Choroid plexus epithelial cell (primary cell): ENCODE measurements at regions not wholly inside any gene's neighbourhood (a gene's known extent, or its start where the extent isn't known, plus 50 kb on each side); places are given as distances from the start of the nearest gene placed in this dataset.

Experiments
- DNase-seq: peaks from one replicate; pipeline ENCODE4 v3.0.0-alpha.2; 2010; ENCODE audit warnings: low read depth
- H3K4me3 ChIP-seq: 2 replicates; pipeline ENCODE4 v1.5.1; 2011; ENCODE audit warnings: low read depth, mild to moderate bottlenecking, control low read depth, low read length, moderate library complexity
- TF ChIP-seq, protein P1 (sequence below): conservative IDR thresholded peaks from 2 replicates; pipeline ENCODE4 v1.5.1; 2011; ENCODE audit warnings: low read depth, mild to moderate bottlenecking, control low read depth, inconsistent platforms, low read length, moderate library complexity

DNA sequence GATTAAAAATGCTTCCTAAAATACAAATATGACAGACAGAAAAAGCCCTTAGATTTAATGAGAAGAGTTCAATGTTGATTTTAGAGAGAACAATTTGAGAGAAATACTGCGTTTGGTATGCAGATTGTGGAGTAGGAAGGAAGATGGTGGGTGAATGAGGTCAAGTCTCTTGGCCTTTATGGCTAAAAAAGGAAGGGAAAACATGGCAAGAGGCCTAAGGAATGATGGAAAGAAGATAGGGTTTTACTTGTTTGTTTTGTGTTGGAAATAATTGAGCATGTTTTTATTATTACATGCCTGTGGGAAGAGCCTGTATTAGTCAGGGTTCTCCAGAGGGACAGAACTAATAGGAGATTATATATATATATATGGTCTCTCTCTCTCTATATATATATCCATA is 318.1 kb downstream of the TRIB2 start:
- DNase-seq: peak; percentile 23
- no peak overlapping the region for H3K4me3 ChIP-seq
- TF ChIP-seq, protein P1, sequence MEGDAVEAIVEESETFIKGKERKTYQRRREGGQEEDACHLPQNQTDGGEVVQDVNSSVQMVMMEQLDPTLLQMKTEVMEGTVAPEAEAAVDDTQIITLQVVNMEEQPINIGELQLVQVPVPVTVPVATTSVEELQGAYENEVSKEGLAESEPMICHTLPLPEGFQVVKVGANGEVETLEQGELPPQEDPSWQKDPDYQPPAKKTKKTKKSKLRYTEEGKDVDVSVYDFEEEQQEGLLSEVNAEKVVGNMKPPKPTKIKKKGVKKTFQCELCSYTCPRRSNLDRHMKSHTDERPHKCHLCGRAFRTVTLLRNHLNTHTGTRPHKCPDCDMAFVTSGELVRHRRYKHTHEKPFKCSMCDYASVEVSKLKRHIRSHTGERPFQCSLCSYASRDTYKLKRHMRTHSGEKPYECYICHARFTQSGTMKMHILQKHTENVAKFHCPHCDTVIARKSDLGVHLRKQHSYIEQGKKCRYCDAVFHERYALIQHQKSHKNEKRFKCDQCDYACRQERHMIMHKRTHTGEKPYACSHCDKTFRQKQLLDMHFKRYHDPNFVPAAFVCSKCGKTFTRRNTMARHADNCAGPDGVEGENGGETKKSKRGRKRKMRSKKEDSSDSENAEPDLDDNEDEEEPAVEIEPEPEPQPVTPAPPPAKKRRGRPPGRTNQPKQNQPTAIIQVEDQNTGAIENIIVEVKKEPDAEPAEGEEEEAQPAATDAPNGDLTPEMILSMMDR: no peak

- TF ChIP-seq, protein P1: no peak
- no peak overlapping the region for H3K4me3 ChIP-seq
- no peak for DNase-seq
Observed at GRCh38 chr2:13035866-13036265, 319.1 kb downstream of the TRIB2 start.

- TF ChIP-seq, protein P1: no peak
Observed at GRCh38 chr2:13040043-13040442, 323.3 kb downstream of the TRIB2 start.

GRCh38 chr2:13046557-13047165 is 329.9 kb downstream of the TRIB2 start:
- H3K4me3 ChIP-seq: no peak overlapping the region
- DNase-seq: peak; percentile 51
- TF ChIP-seq, protein P1: peak; percentile 47

More at GRCh38 chr2:13040043-13040442, 323.3 kb downstream of the TRIB2 start:
- DNase-seq: no peak
- H3K4me3 ChIP-seq: no peak overlapping the region

- TF ChIP-seq, protein P1: no peak
- DNase-seq: peak; percentile 62
Observed at GRCh38 chr2:13050764-13051163, 334.0 kb downstream of the TRIB2 start.

GRCh38 chr2:13052547-13052946 is 335.8 kb downstream of the TRIB2 start:
- TF ChIP-seq, protein P1: no peak
- H3K4me3 ChIP-seq: no peak overlapping the region
- no peak for DNase-seq

More at GRCh38 chr2:13050764-13051163, 334.0 kb downstream of the TRIB2 start:
- H3K4me3 ChIP-seq: no peak overlapping the region

DNA sequence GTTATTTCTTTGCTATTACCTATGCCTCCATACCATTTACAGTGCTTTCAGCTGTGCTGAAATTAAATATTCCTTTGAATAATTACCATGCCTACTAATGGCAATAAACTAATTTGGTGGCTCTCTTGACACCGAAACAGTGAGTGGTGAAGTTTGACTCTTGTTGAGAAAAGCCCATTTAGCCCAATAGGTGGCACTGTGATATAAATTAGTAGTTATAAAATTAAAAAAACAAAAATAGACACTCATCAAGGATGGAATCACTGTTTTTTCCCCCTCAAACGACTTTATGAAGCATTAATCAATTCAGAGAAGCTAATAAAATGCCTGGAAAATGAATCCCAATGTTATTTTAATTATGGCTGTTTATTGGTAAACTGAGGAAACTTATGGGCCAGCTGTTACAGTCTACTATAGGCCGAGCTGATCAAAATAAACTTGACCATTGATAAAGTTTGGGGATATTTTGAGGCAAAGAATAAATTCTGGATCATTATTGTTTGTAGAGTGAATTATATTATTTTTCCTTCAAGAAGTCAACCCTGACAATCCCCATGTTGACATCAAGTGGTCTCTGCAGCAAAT is 339.6 kb downstream of the TRIB2 start:
- DNase-seq: peak; percentile 50
- TF ChIP-seq, protein P1: peak; percentile 64
- H3K4me3 ChIP-seq: no peak overlapping the region
